IMR-90 (cell line): ENCODE measurements at regions not wholly inside any gene's neighbourhood (a gene's known extent, or its start where the extent isn't known, plus 50 kb on each side); places are given as distances from the start of the nearest gene placed in this dataset.

Source experiments
- ATAC-seq: fragments of 200-7000 bp; cut with Tn5 transposase; 2 replicates; pipeline ENCODE4 v1.9.1; 2020; ENCODE audit warnings: low read depth, mild to moderate bottlenecking, moderate library complexity
- BruUV-seq: library from RNA; stranded (reverse); fragments of 400-500 nt; replicated peaks from 2 replicates; lab custom pipeline; 2021; lab: Mats Ljungman, UMichigan
- CTCF ChIA-PET: fragments of 300-600 bp; formaldehyde crosslinking; extraction: SDS; loops from one replicate; lab custom pipeline; 2021; ENCODE audit warnings: antibody characterized with exemption; lab: Yijun Ruan, JAX
- POLR2A ChIA-PET: fragments of 300-600 bp; sonication (Branson Sonifier 250); formaldehyde crosslinking; loops from one replicate; lab custom pipeline; 2022; ENCODE audit warnings: antibody characterized with exemption; ENCODE audit not compliant: unreplicated experiment; lab: Charles Lee
- DNase-seq: peaks from one replicate; pipeline ENCODE4 v3.0.0; 2013
- H2AFZ ChIP-seq: replicated peaks from 2 replicates; pipeline ENCODE3; 2013; ENCODE audit warnings: low read length, mild to moderate bottlenecking; ENCODE audit not compliant: poor library complexity
- H2AK5ac ChIP-seq: 2 replicates; pipeline ENCODE4 v1.6.1; 2013; ENCODE audit warnings: low read depth, low read length, inconsistent platforms
- H2AK9ac ChIP-seq: replicated peaks from 2 replicates; pipeline ENCODE3; 2013; ENCODE audit warnings: mild to moderate bottlenecking, low read depth, low read length, moderate library complexity; ENCODE audit not compliant: poor library complexity
- H2BK120ac ChIP-seq: 2 replicates; pipeline ENCODE4 v1.6.1; 2013; ENCODE audit warnings: low read depth, low read length, inconsistent platforms
- H2BK15ac ChIP-seq: 3 replicates; pipeline ENCODE4 v1.6.1; 2013; ENCODE audit warnings: low read depth, low read length, inconsistent platforms
- H2BK20ac ChIP-seq: 2 replicates; pipeline ENCODE4 v1.6.1; 2013; ENCODE audit warnings: low read depth, mild to moderate bottlenecking, inconsistent platforms, low read length, moderate library complexity
- H2BK5ac ChIP-seq: 2 replicates; pipeline ENCODE4 v1.6.1; 2013; ENCODE audit warnings: mild to moderate bottlenecking, low read depth, low read length, inconsistent platforms; ENCODE audit not compliant: poor library complexity, severe bottlenecking
- H3K14ac ChIP-seq: replicated peaks from 2 replicates; pipeline ENCODE4 v1.6.1; 2013; ENCODE audit warnings: low read depth, low read length, inconsistent platforms
- H3K18ac ChIP-seq: 2 replicates; pipeline ENCODE4 v1.6.1; 2013; ENCODE audit warnings: low read depth, low read length, control low read depth
- H3K23ac ChIP-seq: 2 replicates; pipeline ENCODE4 v1.6.1; 2013; ENCODE audit warnings: low read depth, low read length, inconsistent platforms
- H3K27ac ChIP-seq: 2 replicates; pipeline ENCODE4 v1.5.1; 2013; ENCODE audit warnings: mild to moderate bottlenecking, control low read depth, low read length; ENCODE audit not compliant: insufficient read depth
- H3K27me3 ChIP-seq: 2 replicates; pipeline ENCODE4 v1.6.1; 2013; ENCODE audit warnings: low read length; ENCODE audit not compliant: control insufficient read depth, insufficient read depth
- H3K36me3 ChIP-seq: 2 replicates; pipeline ENCODE4 v1.6.1; 2013; ENCODE audit warnings: low read length, mixed read lengths; ENCODE audit not compliant: control insufficient read depth, insufficient read depth
- H3K4ac ChIP-seq: 2 replicates; pipeline ENCODE4 v1.6.1; 2013; ENCODE audit warnings: low read depth, low read length, inconsistent platforms
- H3K4me1 ChIP-seq: 2 replicates; pipeline ENCODE4 v1.6.1; 2013; ENCODE audit warnings: low read length, mixed read lengths; ENCODE audit not compliant: control insufficient read depth, insufficient read depth
- H3K4me2 ChIP-seq: 2 replicates; pipeline ENCODE4 v1.6.1; 2013; ENCODE audit warnings: low read depth, mild to moderate bottlenecking, control low read depth, low read length, moderate library complexity
- H3K4me3 ChIP-seq: 2 replicates; pipeline ENCODE4 v1.5.1; 2013; ENCODE audit warnings: low read depth, mild to moderate bottlenecking, control low read depth, low read length, moderate library complexity; ENCODE audit not compliant: insufficient read depth
- H3K56ac ChIP-seq: 2 replicates; pipeline ENCODE4 v1.6.1; 2013; ENCODE audit warnings: low read length, inconsistent platforms; ENCODE audit not compliant: insufficient read depth; ENCODE audit errors: extremely low read depth
- H3K79me1 ChIP-seq, 2 experiments: 2 replicates each; pipeline ENCODE4 v1.6.1; 2013; ENCODE audit warnings: low read length in 2 of 2, inconsistent platforms in 1 of 2, low read depth in 1 of 2
- H3K9ac ChIP-seq: 2 replicates; pipeline ENCODE4 v1.6.1; 2013; ENCODE audit warnings: low read depth, low read length, control low read depth
- H3K9me1 ChIP-seq: 2 replicates; pipeline ENCODE4 v1.6.1; 2013; ENCODE audit warnings: low read length, inconsistent platforms; ENCODE audit not compliant: insufficient read depth
- H3K9me3 ChIP-seq: 2 replicates; pipeline ENCODE4 v1.6.1; 2013; ENCODE audit warnings: low read length; ENCODE audit not compliant: control insufficient read depth, insufficient read depth
- H4K20me1 ChIP-seq: 2 replicates; pipeline ENCODE4 v1.6.1; 2013; ENCODE audit warnings: low read length, inconsistent platforms; ENCODE audit not compliant: insufficient read depth
- H4K5ac ChIP-seq: 2 replicates; pipeline ENCODE4 v1.6.1; 2013; ENCODE audit warnings: mild to moderate bottlenecking, low read depth, low read length, control low read depth
- H4K8ac ChIP-seq, 2 experiments: 2 replicates each; pipeline ENCODE4 v1.6.1; 2013; ENCODE audit warnings: low read depth in 2 of 2, low read length in 2 of 2, control low read depth in 1 of 2, inconsistent platforms in 1 of 2
- H4K91ac ChIP-seq: 2 replicates; pipeline ENCODE4 v1.6.1; 2013; ENCODE audit warnings: low read depth, low read length, inconsistent platforms; ENCODE audit not compliant: insufficient read depth
- BHLHE40 ChIP-seq: fragments of 150-350 bp; IDR thresholded peaks from 2 replicates; pipeline ENCODE4 v1.6.1; 2016; ENCODE audit warnings: mild to moderate bottlenecking, low read depth, low read length
- CEBPB ChIP-seq: IDR thresholded peaks from 2 replicates; pipeline ENCODE4 v1.6.1; 2012; ENCODE audit warnings: low read depth, low read length, improper control_type of control experiment
- CHD1 ChIP-seq: IDR thresholded peaks from 2 replicates; pipeline ENCODE4 v1.6.1; 2012; ENCODE audit warnings: low read depth, low read length, improper control_type of control experiment
- FOS ChIP-seq: fragments of 150-350 bp; IDR thresholded peaks from 2 replicates; pipeline ENCODE4 v1.6.1; 2016; ENCODE audit warnings: low read depth, low read length
- MAFK ChIP-seq: IDR thresholded peaks from 2 replicates; pipeline ENCODE4 v1.6.1; 2012; ENCODE audit warnings: low read depth, low read length, improper control_type of control experiment
- MAZ ChIP-seq: IDR thresholded peaks from 2 replicates; pipeline ENCODE4 v1.6.1; 2012; ENCODE audit warnings: low read depth, mild to moderate bottlenecking, low read length, improper control_type of control experiment, moderate library complexity, borderline replicate concordance
- MXI1 ChIP-seq: IDR thresholded peaks from 2 replicates; pipeline ENCODE4 v1.6.1; 2012; ENCODE audit warnings: low read depth, mild to moderate bottlenecking, low read length, moderate library complexity, borderline replicate concordance
- NFE2L2 ChIP-seq: fragments of 150-350 bp; IDR thresholded peaks from 2 replicates; pipeline ENCODE4 v1.6.1; 2016; ENCODE audit warnings: low read depth, mild to moderate bottlenecking, low read length
- POLR2A ChIP-seq: IDR thresholded peaks from 2 replicates; pipeline ENCODE4 v1.6.1; 2012; ENCODE audit warnings: mild to moderate bottlenecking, low read depth, low read length
- RAD21 ChIP-seq: IDR thresholded peaks from 2 replicates; pipeline ENCODE4 v1.6.1; 2012; ENCODE audit warnings: low read length, improper control_type of control experiment
- RCOR1 ChIP-seq: IDR thresholded peaks from 2 replicates; pipeline ENCODE4 v1.6.1; 2012; ENCODE audit warnings: mild to moderate bottlenecking, low read length, improper control_type of control experiment; ENCODE audit not compliant: insufficient replicate concordance
- RFX5 ChIP-seq: IDR thresholded peaks from 2 replicates; pipeline ENCODE4 v1.8.0; 2012; ENCODE audit warnings: low read depth, mild to moderate bottlenecking, low read length, moderate library complexity
- SMC3 ChIP-seq: fragments of 150-350 bp; IDR thresholded peaks from 2 replicates; pipeline ENCODE4 v1.6.1; 2016; ENCODE audit warnings: low read depth, mild to moderate bottlenecking, antibody characterized with exemption, low read length, moderate library complexity
- WGBS, 2 experiments: methylation state at CpG; one replicate each; pipeline versions ENCODE4 v1.1.5 to v1.1.7; 2013; ENCODE audit warnings: missing lambda C conversion rate in 2 of 2; ENCODE audit not compliant: insufficient read length in 1 of 2; ENCODE audit errors: extremely low coverage in 2 of 2; 5-methylcytosine and 5-hydroxymethylcytosine counted together
- dilution Hi-C: fragments of 300-500 bp; cut with HindIII; formaldehyde crosslinking; loops from one replicate; pipeline ENCODE4 v1.14.3; 2018; ENCODE audit warnings: low sequenced_read_pairs; ENCODE audit not compliant: unreplicated experiment
- in situ Hi-C: fragments of 300-500 bp; cut with MboI; formaldehyde crosslinking; loops from 3 replicates; pipeline ENCODE4 v1.14.3; 2019; ENCODE audit warnings: low sequenced_read_pairs, inconsistent platforms, mixed read lengths
- intact Hi-C: fragments of 100-400 bp; cut with micrococcal nuclease; formaldehyde crosslinking; loops from 2 replicates; pipeline ENCODE4 v1.10.0; 2022
- TF ChIP-seq, protein P1 (sequence below): fragments of 150-350 bp; IDR thresholded peaks from 2 replicates; pipeline ENCODE4 v1.6.1; 2016; ENCODE audit warnings: low read depth, mild to moderate bottlenecking, low read length, moderate library complexity, borderline replicate concordance
- TF ChIP-seq, protein P2 (sequence below): fragments of 150-350 bp; IDR thresholded peaks from 2 replicates; pipeline ENCODE4 v1.6.1; 2017; ENCODE audit warnings: mild to moderate bottlenecking, antibody characterized with exemption, low read length, low read depth
- TF ChIP-seq, protein P3 (sequence below): conservative IDR thresholded peaks from 2 replicates; pipeline ENCODE4 v1.5.1; 2012; ENCODE audit warnings: mild to moderate bottlenecking, low read depth, low read length, improper control_type of control experiment

DNA sequence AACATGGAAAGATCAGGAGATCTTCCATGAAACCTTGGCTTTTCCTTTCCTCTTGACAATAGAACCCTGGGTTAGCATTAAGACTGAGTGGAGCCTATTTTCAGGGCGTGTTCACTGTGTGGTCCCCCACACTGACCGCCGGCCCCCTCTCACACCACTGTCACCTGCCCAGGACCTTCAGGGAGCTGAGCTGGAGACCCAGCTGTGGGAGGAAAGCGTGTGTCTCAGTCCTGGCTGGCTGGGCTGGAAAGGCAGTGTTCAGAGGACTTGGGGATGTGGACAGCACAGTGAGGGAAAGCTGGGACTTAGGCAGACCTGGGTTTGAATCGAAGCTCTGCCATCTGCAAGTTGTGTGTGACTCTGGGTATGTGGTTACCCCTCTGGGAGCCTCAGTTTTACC lies 268.1 kb downstream of the NSG2 start:
- H2BK20ac ChIP-seq, result no peak overlapping the region
- no peak overlapping the region for H3K4me2 ChIP-seq
- H3K9me1 ChIP-seq, result no peaks in the 10 kb centered on the region
- TF ChIP-seq MAZ (no peak), SMC3 (no peak), NFE2L2 (no peak), RFX5 (no peak), RAD21 (no peak), CEBPB (no peak), FOS (no peak), MXI1 (no peak), BHLHE40 (no peak), POLR2A (no peak), RCOR1 (no peak), CHD1 (no peak), MAFK (no peak)
- TF ChIP-seq, protein P1, sequence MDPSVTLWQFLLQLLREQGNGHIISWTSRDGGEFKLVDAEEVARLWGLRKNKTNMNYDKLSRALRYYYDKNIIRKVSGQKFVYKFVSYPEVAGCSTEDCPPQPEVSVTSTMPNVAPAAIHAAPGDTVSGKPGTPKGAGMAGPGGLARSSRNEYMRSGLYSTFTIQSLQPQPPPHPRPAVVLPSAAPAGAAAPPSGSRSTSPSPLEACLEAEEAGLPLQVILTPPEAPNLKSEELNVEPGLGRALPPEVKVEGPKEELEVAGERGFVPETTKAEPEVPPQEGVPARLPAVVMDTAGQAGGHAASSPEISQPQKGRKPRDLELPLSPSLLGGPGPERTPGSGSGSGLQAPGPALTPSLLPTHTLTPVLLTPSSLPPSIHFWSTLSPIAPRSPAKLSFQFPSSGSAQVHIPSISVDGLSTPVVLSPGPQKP, result no peak
- TF ChIP-seq, protein P2, sequence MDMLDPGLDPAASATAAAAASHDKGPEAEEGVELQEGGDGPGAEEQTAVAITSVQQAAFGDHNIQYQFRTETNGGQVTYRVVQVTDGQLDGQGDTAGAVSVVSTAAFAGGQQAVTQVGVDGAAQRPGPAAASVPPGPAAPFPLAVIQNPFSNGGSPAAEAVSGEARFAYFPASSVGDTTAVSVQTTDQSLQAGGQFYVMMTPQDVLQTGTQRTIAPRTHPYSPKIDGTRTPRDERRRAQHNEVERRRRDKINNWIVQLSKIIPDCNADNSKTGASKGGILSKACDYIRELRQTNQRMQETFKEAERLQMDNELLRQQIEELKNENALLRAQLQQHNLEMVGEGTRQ, result no peak
- TF ChIP-seq, protein P3, sequence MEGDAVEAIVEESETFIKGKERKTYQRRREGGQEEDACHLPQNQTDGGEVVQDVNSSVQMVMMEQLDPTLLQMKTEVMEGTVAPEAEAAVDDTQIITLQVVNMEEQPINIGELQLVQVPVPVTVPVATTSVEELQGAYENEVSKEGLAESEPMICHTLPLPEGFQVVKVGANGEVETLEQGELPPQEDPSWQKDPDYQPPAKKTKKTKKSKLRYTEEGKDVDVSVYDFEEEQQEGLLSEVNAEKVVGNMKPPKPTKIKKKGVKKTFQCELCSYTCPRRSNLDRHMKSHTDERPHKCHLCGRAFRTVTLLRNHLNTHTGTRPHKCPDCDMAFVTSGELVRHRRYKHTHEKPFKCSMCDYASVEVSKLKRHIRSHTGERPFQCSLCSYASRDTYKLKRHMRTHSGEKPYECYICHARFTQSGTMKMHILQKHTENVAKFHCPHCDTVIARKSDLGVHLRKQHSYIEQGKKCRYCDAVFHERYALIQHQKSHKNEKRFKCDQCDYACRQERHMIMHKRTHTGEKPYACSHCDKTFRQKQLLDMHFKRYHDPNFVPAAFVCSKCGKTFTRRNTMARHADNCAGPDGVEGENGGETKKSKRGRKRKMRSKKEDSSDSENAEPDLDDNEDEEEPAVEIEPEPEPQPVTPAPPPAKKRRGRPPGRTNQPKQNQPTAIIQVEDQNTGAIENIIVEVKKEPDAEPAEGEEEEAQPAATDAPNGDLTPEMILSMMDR, result no peak
- H4K5ac ChIP-seq, result no peak overlapping the region
- no peak overlapping the region for H3K4ac ChIP-seq
- no peak overlapping the region for H2BK120ac ChIP-seq
- no peak overlapping the region for H3K18ac ChIP-seq
- H3K79me1 ChIP-seq, result no peaks in the 10 kb centered on the region
- intact Hi-C loops, result loop anchor here (2.0 to 10.0 kb wide), 2 partner anchors 399 to 1019 kb away; no protein-coding TSS in a partner anchor
- H4K8ac ChIP-seq, result no peak overlapping the region
- WGBS, 2 experiments, result 50% methylated on average over 1 of the region's 5 CpGs; no CpG with 5 or more reads in 1 of the 2 experiments
- no peak overlapping the region for H2AK9ac ChIP-seq
- no TSS peak for BruUV-seq
- no peak overlapping the region for H2BK5ac ChIP-seq
- no peaks in the 10 kb centered on the region for H3K9me3 ChIP-seq
- no peak overlapping the region for H3K14ac ChIP-seq
- no peak overlapping the region for H3K27ac ChIP-seq
- H3K4me3 ChIP-seq, result no peak overlapping the region
- H4K91ac ChIP-seq, result no peak overlapping the region
- no peak overlapping the region for H2BK15ac ChIP-seq
- no peak overlapping the region for H3K9ac ChIP-seq
- dilution Hi-C loops, result no loop called here
- peaks cover 2% of the 10 kb centered on the region; the same call in 1 of the 2 replicates for H3K4me1 ChIP-seq
- H3K27me3 ChIP-seq, result peaks cover 8% of the 10 kb centered on the region; the same call in 1 of the 2 replicates
- POLR2A ChIA-PET, result no interaction called here
- H3K56ac ChIP-seq, result no peak overlapping the region
- CTCF ChIA-PET, result interaction anchor here (1.0 kb wide), 1 partner anchor 423 kb away, joined by 3 read pairs; no protein-coding TSS in a partner anchor
- H4K20me1 ChIP-seq, result no peaks in the 10 kb centered on the region
- in situ Hi-C loops, result loop anchor here (10.0 to 25.0 kb wide), 3 partner anchors 339 to 1151 kb away; no protein-coding TSS in a partner anchor
- H3K23ac ChIP-seq, result no peak overlapping the region
- no peaks in the 10 kb centered on the region for H3K36me3 ChIP-seq
- DNase-seq (no peak), ATAC-seq (no peak)
- H2AFZ ChIP-seq, result no peak overlapping the region
- no peak overlapping the region for H2AK5ac ChIP-seq
